Vagina (tissue), 2 donors: ENCODE measurements at regions not wholly inside any gene's neighbourhood (a gene's known extent, or its start where the extent isn't known, plus 50 kb on each side); places are given as distances from the start of the nearest gene placed in this dataset.

Experiments used
- DNase-seq, 2 donors: peaks; one replicate each; pipeline ENCODE4 v3.0.0-alpha.2; 2017; ENCODE audit errors: extremely low spot score in 2 of 2
- H3K27ac ChIP-seq: fragments of 200-600 bp; sonication (generic); one replicate; pipeline ENCODE4 v1.5.1; 2019
- H3K27me3 ChIP-seq: fragments of 200-600 bp; sonication (generic); one replicate; pipeline ENCODE4 v1.5.1; 2019
- H3K36me3 ChIP-seq, 2 donors: fragments of 200-600 bp; sonication (generic); one replicate each; pipeline ENCODE4 v1.5.1; 2017 to 2019
- H3K4me1 ChIP-seq: fragments of 200-600 bp; sonication (generic); one replicate; pipeline ENCODE4 v1.5.1; 2019
- H3K4me3 ChIP-seq, 2 donors: fragments of 200-600 bp; sonication (generic); 1 replicate in 1 of 2; 2 replicates in 1 of 2; pipeline ENCODE4 v1.5.1; 2016 to 2019
- H3K9me3 ChIP-seq: fragments of 200-600 bp; sonication (generic); one replicate; pipeline ENCODE4 v1.5.1; 2019
- POLR2A ChIP-seq, 2 donors: fragments of 450-650 bp; IDR thresholded peaks; one replicate each; pipeline ENCODE4 v1.6.1; 2017; ENCODE audit warnings: antibody characterized with exemption in 2 of 2, mild to moderate bottlenecking in 2 of 2, moderate library complexity in 2 of 2
- POLR2AphosphoS5 ChIP-seq, 2 donors: sonication (generic); formaldehyde crosslinking; IDR thresholded peaks; one replicate each; pipeline ENCODE4 v1.9.0; 2017; ENCODE audit warnings: antibody characterized with exemption in 2 of 2, mild to moderate bottlenecking in 2 of 2, low read depth in 1 of 2; ENCODE audit not compliant: insufficient read depth in 1 of 2
- intact Hi-C: fragments of 100-400 bp; cut with DNase I; formaldehyde crosslinking; loops from one replicate; pipeline ENCODE4 v1.15.1; 2023
- TF ChIP-seq, protein P1 (sequence below), 3 experiments: fragments of 450-650 bp in 2 of 3; fragments of 200-600 bp in 1 of 3; sonication (generic) in 1 of 3; IDR thresholded peaks; one replicate each; pipeline ENCODE4 v1.5.1; 2017 to 2019; ENCODE audit warnings: antibody characterized with exemption in 3 of 3, mild to moderate bottlenecking in 2 of 3, moderate library complexity in 2 of 3

DNA sequence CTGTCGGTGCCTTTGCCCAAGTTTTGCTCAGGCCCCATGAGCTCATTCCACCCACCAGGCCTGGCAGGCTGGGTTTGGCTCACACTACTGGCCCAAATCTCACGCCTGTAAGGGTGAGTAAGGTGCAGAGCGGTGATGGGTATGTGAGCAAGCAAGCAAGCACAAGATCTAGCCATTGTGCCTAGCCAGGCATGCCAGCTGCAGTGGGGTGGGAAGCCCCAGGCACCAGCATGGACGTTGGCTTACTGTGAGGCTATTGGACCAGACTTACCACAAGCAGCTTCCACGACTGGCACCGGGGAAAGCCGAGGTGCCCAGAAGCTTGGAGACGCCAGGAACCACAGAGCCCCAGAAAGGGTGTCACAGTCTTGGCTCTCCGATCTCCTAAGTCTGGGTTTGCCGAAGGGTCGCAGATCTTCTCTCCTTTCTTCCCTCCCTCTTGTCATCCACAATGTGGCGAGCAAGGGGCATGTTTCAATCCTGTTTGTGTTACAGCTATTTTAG, 2659.4 kb upstream of the PCDH20 start:
- Histone ChIP-seq H3K4me1 (no peaks in the 10 kb centered on the region), H3K27me3 (no peaks in the 10 kb centered on the region), H3K4me3 (no peak overlapping the region), H3K9me3 (no peaks in the 10 kb centered on the region), H3K27ac (no peak overlapping the region), H3K36me3 (no peaks in the 10 kb centered on the region)
- intact Hi-C loops: no loop called here
- TF ChIP-seq POLR2AphosphoS5 (IDR thresholded peaks at IDR 0.05; ENCODE audit: insufficient read depth in 1 of 2, low read depth in 1 of 2): no peak
- TF ChIP-seq, protein P1, sequence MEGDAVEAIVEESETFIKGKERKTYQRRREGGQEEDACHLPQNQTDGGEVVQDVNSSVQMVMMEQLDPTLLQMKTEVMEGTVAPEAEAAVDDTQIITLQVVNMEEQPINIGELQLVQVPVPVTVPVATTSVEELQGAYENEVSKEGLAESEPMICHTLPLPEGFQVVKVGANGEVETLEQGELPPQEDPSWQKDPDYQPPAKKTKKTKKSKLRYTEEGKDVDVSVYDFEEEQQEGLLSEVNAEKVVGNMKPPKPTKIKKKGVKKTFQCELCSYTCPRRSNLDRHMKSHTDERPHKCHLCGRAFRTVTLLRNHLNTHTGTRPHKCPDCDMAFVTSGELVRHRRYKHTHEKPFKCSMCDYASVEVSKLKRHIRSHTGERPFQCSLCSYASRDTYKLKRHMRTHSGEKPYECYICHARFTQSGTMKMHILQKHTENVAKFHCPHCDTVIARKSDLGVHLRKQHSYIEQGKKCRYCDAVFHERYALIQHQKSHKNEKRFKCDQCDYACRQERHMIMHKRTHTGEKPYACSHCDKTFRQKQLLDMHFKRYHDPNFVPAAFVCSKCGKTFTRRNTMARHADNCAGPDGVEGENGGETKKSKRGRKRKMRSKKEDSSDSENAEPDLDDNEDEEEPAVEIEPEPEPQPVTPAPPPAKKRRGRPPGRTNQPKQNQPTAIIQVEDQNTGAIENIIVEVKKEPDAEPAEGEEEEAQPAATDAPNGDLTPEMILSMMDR (IDR thresholded peaks at IDR 0.05): no peak
- TF ChIP-seq POLR2A (IDR thresholded peaks at IDR 0.05): no peak
- no peak for DNase-seq

DNA sequence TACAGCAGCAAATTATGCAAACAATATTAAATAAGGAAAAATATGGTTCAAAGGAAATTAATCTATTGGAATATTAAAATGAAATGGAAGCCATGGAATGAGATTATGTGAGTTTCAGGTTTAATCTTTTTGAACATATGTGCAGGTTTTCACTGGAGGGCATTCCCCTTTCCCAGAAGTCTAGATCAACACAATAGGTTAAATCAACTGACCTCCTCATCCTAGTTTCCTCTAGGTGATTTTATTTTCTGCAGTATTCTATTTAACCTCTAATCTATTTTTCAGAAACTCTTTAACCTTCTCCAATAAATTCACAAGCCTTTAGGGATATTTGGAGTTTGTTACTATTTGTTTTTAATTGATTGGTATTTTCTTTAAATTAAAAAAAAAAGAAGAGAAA, 2657.6 kb upstream of the PCDH20 start:
- DNase-seq: no peak
- H3K4me1 ChIP-seq: no peaks in the 10 kb centered on the region
- intact Hi-C loops: no loop called here
- TF ChIP-seq POLR2AphosphoS5 (IDR thresholded peaks at IDR 0.05; ENCODE audit: insufficient read depth in 1 of 2, low read depth in 1 of 2) (no peak), POLR2A (IDR thresholded peaks at IDR 0.05) (no peak)
- TF ChIP-seq, protein P1 (IDR thresholded peaks at IDR 0.05): no peak
- no peaks in the 10 kb centered on the region for H3K36me3 ChIP-seq
- no peaks in the 10 kb centered on the region for H3K27me3 ChIP-seq
- H3K27ac ChIP-seq: no peak overlapping the region
- no peaks in the 10 kb centered on the region for H3K9me3 ChIP-seq
- no peak overlapping the region for H3K4me3 ChIP-seq

DNA sequence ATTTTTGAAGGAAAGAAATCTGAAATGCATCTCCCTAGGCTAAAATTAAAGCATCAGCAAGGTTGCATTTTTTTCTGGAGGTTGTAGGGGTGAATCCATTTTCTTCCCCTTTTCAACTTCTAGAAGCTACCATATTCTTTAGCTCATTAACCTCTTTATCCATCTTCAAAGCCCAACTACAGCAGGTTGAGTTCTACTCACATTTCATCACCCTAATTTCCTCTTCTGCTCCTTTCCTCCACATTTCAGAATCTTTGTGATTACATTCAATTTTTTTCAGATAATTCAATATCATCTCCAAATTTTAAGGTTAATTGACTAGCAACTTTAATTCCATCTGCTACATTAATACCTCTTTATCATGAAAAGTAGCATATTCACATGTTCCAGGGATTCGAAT, 2655.7 kb upstream of the PCDH20 start:
- intact Hi-C loops: no loop called here
- Histone ChIP-seq H3K9me3 (no peaks in the 10 kb centered on the region), H3K4me3 (no peak overlapping the region), H3K27ac (no peak overlapping the region), H3K4me1 (no peaks in the 10 kb centered on the region), H3K36me3 (no peaks in the 10 kb centered on the region), H3K27me3 (no peaks in the 10 kb centered on the region)
- no peak for DNase-seq
- TF ChIP-seq POLR2AphosphoS5 (IDR thresholded peaks at IDR 0.05; ENCODE audit: insufficient read depth in 1 of 2, low read depth in 1 of 2) (no peak), POLR2A (IDR thresholded peaks at IDR 0.05) (no peak)
- TF ChIP-seq, protein P1 (IDR thresholded peaks at IDR 0.05): no peak

DNA sequence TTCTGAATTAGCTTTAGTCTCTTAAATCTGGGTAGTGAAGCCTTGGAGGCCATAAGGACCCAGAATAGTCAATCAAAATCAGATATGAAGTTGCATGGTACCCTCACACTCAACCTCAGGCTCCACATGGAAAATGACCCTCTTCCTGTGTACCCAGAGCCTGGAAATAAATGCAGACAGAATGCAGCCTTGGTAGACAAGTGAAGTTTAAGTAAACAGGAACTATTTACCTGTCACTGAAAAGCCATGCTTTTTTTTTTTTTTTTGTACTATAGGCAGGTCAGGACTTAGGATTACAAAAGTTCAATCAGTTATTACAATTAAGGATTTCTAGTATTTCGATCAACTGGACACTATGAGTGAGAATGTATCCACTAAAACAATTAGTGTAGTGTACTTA, 2654.2 kb upstream of the PCDH20 start:
- no peak overlapping the region for H3K27ac ChIP-seq
- H3K9me3 ChIP-seq: no peaks in the 10 kb centered on the region
- H3K4me3 ChIP-seq: no peak overlapping the region
- TF ChIP-seq, protein P1 (IDR thresholded peaks at IDR 0.05): no peak
- TF ChIP-seq POLR2A (IDR thresholded peaks at IDR 0.05): no peak
- TF ChIP-seq POLR2AphosphoS5 (IDR thresholded peaks at IDR 0.05; ENCODE audit: insufficient read depth in 1 of 2, low read depth in 1 of 2): no peak
- DNase-seq: no peak
- H3K36me3 ChIP-seq: no peaks in the 10 kb centered on the region
- intact Hi-C loops: no loop called here
- H3K4me1 ChIP-seq: no peaks in the 10 kb centered on the region
- H3K27me3 ChIP-seq: no peaks in the 10 kb centered on the region

DNA sequence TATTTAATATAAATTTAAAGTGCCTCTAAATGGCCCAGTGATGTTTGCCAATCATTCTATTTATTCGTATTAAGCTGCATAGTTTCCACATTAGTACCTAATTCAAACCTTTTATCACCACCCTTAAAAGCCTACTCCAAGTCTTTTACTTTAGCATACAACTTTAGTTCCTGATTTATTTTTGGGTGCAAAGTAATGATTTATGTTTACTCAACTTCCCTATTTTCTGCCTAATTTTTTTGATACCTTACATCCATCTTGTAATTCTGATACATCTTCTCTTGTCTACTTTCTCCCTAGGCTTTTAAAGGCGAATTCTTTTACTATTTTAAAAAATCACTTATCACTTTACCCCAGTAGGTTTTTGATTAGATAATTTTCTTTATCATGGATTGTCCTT, 2651.1 kb upstream of the PCDH20 start:
- Histone ChIP-seq H3K27ac (no peak overlapping the region), H3K27me3 (no peaks in the 10 kb centered on the region), H3K9me3 (no peaks in the 10 kb centered on the region), H3K4me3 (no peak overlapping the region), H3K36me3 (no peaks in the 10 kb centered on the region), H3K4me1 (no peaks in the 10 kb centered on the region)
- TF ChIP-seq POLR2A (IDR thresholded peaks at IDR 0.05) (no peak), POLR2AphosphoS5 (IDR thresholded peaks at IDR 0.05; ENCODE audit: insufficient read depth in 1 of 2, low read depth in 1 of 2) (no peak)
- TF ChIP-seq, protein P1 (IDR thresholded peaks at IDR 0.05): no peak
- DNase-seq: no peak
- intact Hi-C loops: no loop called here
